HG02852 (cell line): ENCODE measurements at regions not wholly inside any gene's neighbourhood (a gene's known extent, or its start where the extent isn't known, plus 50 kb on each side); places are given as distances from the start of the nearest gene placed in this dataset.
"Not testable (repeated sequence)": the region's sequence is repeated elsewhere in the genome, so short reads cannot be mapped to it uniquely, and the experiment has no call there.

Source experiments
- ATAC-seq: cut with Tn5 transposase; IDR thresholded peaks from one replicate; pipeline ENCODE4 v1.9.1; 2021; ENCODE audit warnings: mild to moderate bottlenecking, moderate library complexity; ENCODE audit not compliant: unreplicated experiment

- no peak for ATAC-seq
These were observed 115.2 kb upstream of the FRG1 start for GRCh38 chr4:189825466-189825865.

GRCh38 chr4:189826657-189827056 lies 114.0 kb upstream of the FRG1 start:
- no peak for ATAC-seq

- ATAC-seq: no peak
These were observed 112.5 kb upstream of the FRG1 start for GRCh38 chr4:189828081-189828697.

GRCh38 chr4:189832528-189832927 lies 108.1 kb upstream of the FRG1 start:
- no peak for ATAC-seq

- ATAC-seq: no peak
These were observed 106.1 kb upstream of the FRG1 start for GRCh38 chr4:189834616-189835015.

GRCh38 chr4:189835505-189835904 lies 105.2 kb upstream of the FRG1 start:
- no peak for ATAC-seq

GRCh38 chr4:189837471-189837870 lies 103.2 kb upstream of the FRG1 start:
- no peak for ATAC-seq

- no peak for ATAC-seq
These were observed 101.7 kb upstream of the FRG1 start for GRCh38 chr4:189838821-189839497.

- ATAC-seq: no peak
These were observed 100.3 kb upstream of the FRG1 start for GRCh38 chr4:189840356-189840755.

- no peak for ATAC-seq
These were observed 97.2 kb upstream of the FRG1 start for GRCh38 chr4:189843413-189844009.

- no peak for ATAC-seq
These were observed 95.4 kb upstream of the FRG1 start for GRCh38 chr4:189845145-189845846.

GRCh38 chr4:189846094-189846493 lies 94.6 kb upstream of the FRG1 start:
- ATAC-seq: not testable (repeated sequence)

- ATAC-seq: not testable (repeated sequence)
These were observed 94.1 kb upstream of the FRG1 start for GRCh38 chr4:189846608-189847007.

GRCh38 chr4:189848672-189849071 lies 92.0 kb upstream of the FRG1 start:
- ATAC-seq: not testable (repeated sequence)

- no peak for ATAC-seq
These were observed 90.3 kb upstream of the FRG1 start for GRCh38 chr4:189850239-189850856.

GRCh38 chr4:189858435-189858834 lies 82.2 kb upstream of the FRG1 start:
- ATAC-seq: no peak

- no peak for ATAC-seq
These were observed 79.6 kb upstream of the FRG1 start for GRCh38 chr4:189861101-189861500.

GRCh38 chr4:189869236-189869635 lies 71.4 kb upstream of the FRG1 start:
- no peak for ATAC-seq

GRCh38 chr4:189870511-189871234 lies 70.0 kb upstream of the FRG1 start:
- no peak for ATAC-seq

- ATAC-seq: no peak
These were observed 66.1 kb upstream of the FRG1 start for GRCh38 chr4:189874591-189874990.

- not testable (repeated sequence) for ATAC-seq
These were observed 59.5 kb upstream of the FRG1 start for GRCh38 chr4:189881190-189881589.
